ENCODE measurements at regions not wholly inside any gene's neighbourhood (a gene's known extent, or its start where the extent isn't known, plus 50 kb on each side); places are given as distances from the start of the nearest gene placed in this dataset.

GRCh38 chr5:6859023-6859422 is 145.8 kb downstream of the TENT4A start:
- TF ChIP-seq CTCF (conservative IDR thresholded peaks at IDR 0.05; ENCODE audit: low read length) (no peak), EZH2phosphoT487 (IDR thresholded peaks at IDR 0.05; ENCODE audit: borderline replicate concordance, low read depth, low read length) (no peak)
